SK-N-SH treated with all-trans-retinoic acid at 6 μM for 48 hours (cell line): ENCODE measurements at regions not wholly inside any gene's neighbourhood (a gene's known extent, or its start where the extent isn't known, plus 50 kb on each side); places are given as distances from the start of the nearest gene placed in this dataset.
"Not testable (repeated sequence)": the region's sequence is repeated elsewhere in the genome, so short reads cannot be mapped to it uniquely, and the experiment has no call there.

Source experiments
- CSDC2 ChIP-seq: fragments of 250-450 bp; sonication (Bioruptor Pico); IDR thresholded peaks from 2 replicates; pipeline ENCODE4 v1.5.0; 2020; ENCODE audit warnings: mild to moderate bottlenecking, moderate library complexity
- ISL1 ChIP-seq: fragments of 250-450 bp; sonication (Bioruptor Pico); IDR thresholded peaks from 2 replicates; pipeline ENCODE4 v2.1.2; 2022; ENCODE audit warnings: mild to moderate bottlenecking, moderate library complexity

GRCh38 chr7:76875760-76876159 is 156.4 kb downstream of the SPDYE17 start:
- TF ChIP-seq ISL1, CSDC2 (CRISPR knock-in tag): not testable (repeated sequence)
